KMS-11 (cell line): ENCODE measurements at regions not wholly inside any gene's neighbourhood (a gene's known extent, or its start where the extent isn't known, plus 50 kb on each side); places are given as distances from the start of the nearest gene placed in this dataset.

Source experiments
- H2AFZ ChIP-seq: fragments of 200-600 bp; sonication (generic); 2 replicates; pipeline ENCODE4 v1.6.1; 2016; ENCODE audit warnings: antibody characterized with exemption, mixed run types, low read depth
- H3K27ac ChIP-seq: fragments of 200-600 bp; sonication (generic); 2 replicates; pipeline ENCODE4 v1.6.1; 2016; ENCODE audit warnings: mild to moderate bottlenecking, mixed run types
- H3K27me3 ChIP-seq: fragments of 200-600 bp; sonication (generic); 2 replicates; pipeline ENCODE4 v1.6.1; 2017; ENCODE audit warnings: mild to moderate bottlenecking, low read depth, mixed run types, moderate library complexity; ENCODE audit not compliant: insufficient read depth
- H3K36me3 ChIP-seq: fragments of 200-600 bp; sonication (generic); 2 replicates; pipeline ENCODE4 v1.6.1; 2017; ENCODE audit warnings: mild to moderate bottlenecking, mixed run types; ENCODE audit not compliant: insufficient read depth
- H3K4me1 ChIP-seq: fragments of 200-600 bp; sonication (generic); 2 replicates; pipeline ENCODE4 v1.6.1; 2016; ENCODE audit warnings: mild to moderate bottlenecking, low read depth, mixed run types; ENCODE audit not compliant: poor library complexity, severe bottlenecking
- H3K4me2 ChIP-seq: fragments of 200-600 bp; sonication (generic); 2 replicates; pipeline ENCODE4 v1.7.0; 2016; ENCODE audit warnings: mild to moderate bottlenecking, mixed run types
- H3K4me3 ChIP-seq: fragments of 200-600 bp; sonication (generic); IDR thresholded peaks from 2 replicates; pipeline ENCODE4 v1.6.1; 2017; ENCODE audit warnings: low read depth, low read length, mixed read lengths; ENCODE audit not compliant: insufficient read depth
- H3K79me2 ChIP-seq: fragments of 200-600 bp; sonication (generic); 2 replicates; pipeline ENCODE4 v1.6.1; 2016; ENCODE audit warnings: low read depth, mixed run types; ENCODE audit not compliant: insufficient read depth
- H3K9ac ChIP-seq: fragments of 200-600 bp; sonication (generic); 2 replicates; pipeline ENCODE4 v1.6.1; 2016; ENCODE audit warnings: mild to moderate bottlenecking, mixed run types
- H4K20me1 ChIP-seq: fragments of 200-600 bp; sonication (generic); 2 replicates; pipeline ENCODE4 v1.6.1; 2016; ENCODE audit warnings: mild to moderate bottlenecking, mixed run types; ENCODE audit not compliant: insufficient read depth
- TF ChIP-seq, protein P1 (sequence below): fragments of 200-600 bp; sonication (generic); conservative IDR thresholded peaks from 2 replicates; pipeline ENCODE4 v1.6.1; 2017; ENCODE audit warnings: low read depth, mild to moderate bottlenecking, antibody characterized with exemption, low read length, moderate library complexity, mixed read lengths

DNA sequence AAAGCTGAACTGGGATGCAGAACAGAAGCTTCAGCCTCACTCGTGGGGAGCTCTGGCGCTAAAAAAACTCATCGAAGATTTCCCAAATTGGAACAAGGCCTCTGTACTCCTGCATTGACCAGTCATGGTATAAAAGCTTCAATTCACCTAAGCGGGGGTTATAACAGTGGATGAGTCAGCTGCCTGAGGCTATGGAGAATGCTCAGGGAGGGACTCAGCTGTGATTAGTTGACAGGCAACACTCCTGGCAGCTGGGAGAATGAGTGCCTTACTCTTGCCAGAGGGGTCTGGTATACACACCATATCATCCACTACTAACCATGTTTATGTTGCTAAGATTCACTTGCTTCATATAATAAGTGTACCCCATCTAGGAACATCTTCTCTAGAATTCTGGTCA, 350.6 kb upstream of the VRK2 start:
- H3K27ac ChIP-seq, result no peak overlapping the region
- no peak overlapping the region for H3K4me2 ChIP-seq
- H3K27me3 ChIP-seq, result no peaks in the 10 kb centered on the region
- H3K9ac ChIP-seq, result no peak overlapping the region
- TF ChIP-seq, protein P1, sequence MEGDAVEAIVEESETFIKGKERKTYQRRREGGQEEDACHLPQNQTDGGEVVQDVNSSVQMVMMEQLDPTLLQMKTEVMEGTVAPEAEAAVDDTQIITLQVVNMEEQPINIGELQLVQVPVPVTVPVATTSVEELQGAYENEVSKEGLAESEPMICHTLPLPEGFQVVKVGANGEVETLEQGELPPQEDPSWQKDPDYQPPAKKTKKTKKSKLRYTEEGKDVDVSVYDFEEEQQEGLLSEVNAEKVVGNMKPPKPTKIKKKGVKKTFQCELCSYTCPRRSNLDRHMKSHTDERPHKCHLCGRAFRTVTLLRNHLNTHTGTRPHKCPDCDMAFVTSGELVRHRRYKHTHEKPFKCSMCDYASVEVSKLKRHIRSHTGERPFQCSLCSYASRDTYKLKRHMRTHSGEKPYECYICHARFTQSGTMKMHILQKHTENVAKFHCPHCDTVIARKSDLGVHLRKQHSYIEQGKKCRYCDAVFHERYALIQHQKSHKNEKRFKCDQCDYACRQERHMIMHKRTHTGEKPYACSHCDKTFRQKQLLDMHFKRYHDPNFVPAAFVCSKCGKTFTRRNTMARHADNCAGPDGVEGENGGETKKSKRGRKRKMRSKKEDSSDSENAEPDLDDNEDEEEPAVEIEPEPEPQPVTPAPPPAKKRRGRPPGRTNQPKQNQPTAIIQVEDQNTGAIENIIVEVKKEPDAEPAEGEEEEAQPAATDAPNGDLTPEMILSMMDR, result no peak
- H3K4me3 ChIP-seq, result no peak overlapping the region
- H3K79me2 ChIP-seq, result no peaks in the 10 kb centered on the region
- H3K4me1 ChIP-seq, result no peaks in the 10 kb centered on the region
- H4K20me1 ChIP-seq, result no peaks in the 10 kb centered on the region
- no peaks in the 10 kb centered on the region for H3K36me3 ChIP-seq
- H2AFZ ChIP-seq, result no peak overlapping the region

DNA sequence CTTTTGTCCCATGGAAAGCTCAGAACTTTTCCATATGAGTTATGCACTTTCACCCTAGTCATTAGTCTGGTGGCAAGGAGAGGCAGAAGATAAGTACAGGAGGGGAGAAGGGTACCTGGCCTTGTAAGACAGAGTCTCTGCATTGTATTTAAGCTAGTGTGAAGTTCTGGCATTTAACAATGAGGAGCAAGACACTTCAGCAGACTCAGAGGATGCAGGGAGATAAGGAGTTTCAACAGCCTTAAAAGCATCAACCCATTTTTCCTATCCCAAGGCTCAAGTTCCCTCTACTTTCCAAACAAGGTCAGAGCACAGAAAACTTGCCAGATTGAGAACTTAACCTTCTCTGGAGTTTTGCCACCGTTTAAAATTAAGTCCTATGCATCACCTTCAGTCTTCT, 348.2 kb upstream of the VRK2 start:
- Histone ChIP-seq H2AFZ (no peak overlapping the region), H3K4me2 (no peak overlapping the region), H3K27ac (no peak overlapping the region), H3K4me3 (no peak overlapping the region), H4K20me1 (no peaks in the 10 kb centered on the region), H3K27me3 (no peaks in the 10 kb centered on the region), H3K36me3 (no peaks in the 10 kb centered on the region), H3K9ac (no peak overlapping the region), H3K79me2 (no peaks in the 10 kb centered on the region), H3K4me1 (no peaks in the 10 kb centered on the region)
- TF ChIP-seq, protein P1, result no peak

DNA sequence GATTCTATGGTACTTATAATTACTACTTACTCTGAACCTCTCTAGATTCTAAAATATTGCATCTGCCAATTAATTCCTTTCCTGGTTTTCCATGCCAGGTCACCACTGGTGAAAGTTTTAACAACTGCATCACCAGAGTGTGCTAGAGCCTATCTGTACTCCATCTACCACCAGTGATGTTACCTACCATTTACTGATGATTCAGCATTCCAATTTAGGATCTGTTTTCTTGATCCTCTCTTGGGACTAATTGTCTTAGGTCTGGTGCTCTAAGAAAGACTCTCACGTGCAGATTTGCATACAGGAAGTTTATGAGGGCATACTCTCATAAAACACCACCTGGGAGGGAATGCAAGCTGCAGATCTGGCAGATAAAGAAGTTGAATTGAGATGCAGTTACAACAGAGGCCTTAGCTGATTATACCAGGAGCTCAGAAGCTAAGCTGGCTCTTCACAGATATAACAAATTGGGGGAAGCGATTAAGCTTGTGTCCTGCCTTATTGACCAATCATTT, 347.6 kb upstream of the VRK2 start:
- no peak overlapping the region for H3K4me3 ChIP-seq
- H3K4me1 ChIP-seq, result no peaks in the 10 kb centered on the region

DNA sequence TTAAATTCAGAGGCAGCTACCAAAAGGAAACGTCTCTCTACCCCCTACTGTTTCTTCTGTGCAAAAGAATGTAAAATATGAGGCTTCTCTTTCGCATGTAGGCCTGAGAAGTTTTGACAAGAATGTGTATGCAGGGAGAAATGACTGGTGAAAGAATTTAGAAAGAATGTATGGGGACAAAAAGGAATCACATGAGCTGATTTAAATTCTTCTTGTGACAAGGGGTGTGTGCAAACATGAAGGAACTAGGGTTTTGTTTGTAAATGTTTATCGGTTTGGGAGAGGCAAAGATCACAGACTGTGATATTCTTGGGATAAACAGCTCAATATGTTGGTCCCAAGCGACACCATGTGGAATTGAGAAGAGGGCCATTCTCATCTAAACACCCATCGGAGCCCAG, 345.2 kb upstream of the VRK2 start:
- Histone ChIP-seq H3K4me2 (no peak overlapping the region), H3K79me2 (no peaks in the 10 kb centered on the region), H3K36me3 (no peaks in the 10 kb centered on the region), H3K27me3 (no peaks in the 10 kb centered on the region), H4K20me1 (no peaks in the 10 kb centered on the region), H3K27ac (no peak overlapping the region), H3K4me1 (no peaks in the 10 kb centered on the region), H3K9ac (no peak overlapping the region), H3K4me3 (no peak overlapping the region), H2AFZ (no peak overlapping the region)
- TF ChIP-seq, protein P1, result no peak

More for the DNA sequence above, 347.6 kb upstream of the VRK2 start:
- Histone ChIP-seq H3K4me2 (no peak overlapping the region), H3K79me2 (no peaks in the 10 kb centered on the region), H4K20me1 (no peaks in the 10 kb centered on the region), H3K9ac (no peak overlapping the region), H2AFZ (no peak overlapping the region), H3K27me3 (no peaks in the 10 kb centered on the region), H3K27ac (no peak overlapping the region), H3K36me3 (no peaks in the 10 kb centered on the region)
- TF ChIP-seq, protein P1, result no peak
